ENCODE measurements at regions not wholly inside any gene's neighbourhood (a gene's known extent, or its start where the extent isn't known, plus 50 kb on each side); places are given as distances from the start of the nearest gene placed in this dataset.
A peak's percentile ranks its signal among the peaks of the same experiment; 100 is the strongest.

DNA sequence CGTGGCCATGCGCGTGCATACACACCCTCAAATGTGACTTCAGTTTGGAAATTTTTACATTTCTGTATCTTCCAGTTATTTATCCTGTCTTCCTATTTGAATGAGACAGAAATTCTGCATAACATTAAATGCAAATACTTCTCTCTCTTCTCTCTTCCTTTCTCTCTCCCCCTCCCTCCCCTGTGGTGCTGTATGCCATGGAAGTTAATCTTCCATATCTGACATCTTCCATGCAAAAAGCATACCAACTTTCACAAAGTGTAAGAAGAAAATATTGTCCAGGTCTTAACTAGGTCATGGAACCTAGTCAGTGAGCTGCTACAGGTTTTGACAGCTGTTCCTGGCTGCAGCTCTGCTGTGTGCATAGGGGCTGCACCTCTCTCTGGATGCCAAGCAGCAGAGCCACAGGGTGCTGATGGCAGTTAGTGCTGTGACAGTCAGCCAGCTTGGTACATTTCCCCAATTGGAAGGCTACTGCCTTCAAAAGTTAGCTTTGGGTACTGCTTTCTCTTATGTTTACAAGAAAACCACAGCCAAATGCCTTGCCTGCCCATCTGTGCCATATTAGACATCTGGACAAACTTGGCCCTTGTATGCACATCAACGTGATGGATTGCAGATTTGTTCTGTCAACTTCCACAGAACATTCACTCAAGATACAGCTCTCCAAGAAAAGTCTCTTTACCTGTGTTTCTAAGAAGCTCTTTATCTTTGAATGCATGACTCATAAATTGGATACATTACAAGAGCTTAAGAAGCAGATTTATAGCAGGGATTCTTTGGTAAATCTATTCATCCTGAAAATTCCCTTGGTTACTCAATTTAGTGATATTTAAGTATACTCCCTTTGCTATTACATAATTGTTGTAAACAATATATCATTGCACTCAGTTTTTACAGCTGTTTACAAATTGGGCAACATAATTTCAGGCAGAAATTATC, 623.8 kb downstream of the EPHA5 start:
- BruUV-seq (replicated peaks) = no TSS peak
- Histone ChIP-seq H2AFZ (ENCODE audit: low read length) (no peak overlapping the region), H4K20me1 (ENCODE audit: low read length) (no peaks in the 10 kb centered on the region), H3K4me3 (ENCODE audit: low read length) (no peak overlapping the region), H3K27ac (ENCODE audit: low read length) (no peak overlapping the region), H3K79me2 (ENCODE audit: low read length) (no peaks in the 10 kb centered on the region), H3K27me3 (ENCODE audit: low read length) (no peaks in the 10 kb centered on the region), H3K36me3 (ENCODE audit: low read depth, low read length) (no peaks in the 10 kb centered on the region), H3K9me3 (ENCODE audit: low read length) (no peaks in the 10 kb centered on the region), H3K9ac (ENCODE audit: low read length) (no peak overlapping the region), H3K4me2 (ENCODE audit: low read length) (peak overlapping the region; percentile 4; the same call in 1 of the 2 replicates), H3K4me1 (ENCODE audit: insufficient read depth, low read length) (peaks cover 18% of the 10 kb centered on the region), H3K9me2 (replicated peaks; ENCODE audit: low read length) (no peaks in the 10 kb centered on the region), H3F3A (ENCODE audit: low read length, unreplicated experiment) (no peaks in the 10 kb centered on the region)
- DNase-seq (peak; percentile 91), ATAC-seq (peak; percentile 87)
- POLR2A ChIA-PET (ENCODE audit: unreplicated experiment) = interaction anchor here (0.6 to 0.7 kb wide), 2 partner anchors 183 to 465 kb away, joined by 3 to 4 read pairs; no protein-coding TSS in a partner anchor
- TF ChIP-seq EZH2phosphoT487 (IDR thresholded peaks at IDR 0.05; ENCODE audit: borderline replicate concordance, low read length) (no peak), EZH2 (IDR thresholded peaks at IDR 0.05; ENCODE audit: low read length, unreplicated experiment) (no peak)
- TF ChIP-seq, protein P1, sequence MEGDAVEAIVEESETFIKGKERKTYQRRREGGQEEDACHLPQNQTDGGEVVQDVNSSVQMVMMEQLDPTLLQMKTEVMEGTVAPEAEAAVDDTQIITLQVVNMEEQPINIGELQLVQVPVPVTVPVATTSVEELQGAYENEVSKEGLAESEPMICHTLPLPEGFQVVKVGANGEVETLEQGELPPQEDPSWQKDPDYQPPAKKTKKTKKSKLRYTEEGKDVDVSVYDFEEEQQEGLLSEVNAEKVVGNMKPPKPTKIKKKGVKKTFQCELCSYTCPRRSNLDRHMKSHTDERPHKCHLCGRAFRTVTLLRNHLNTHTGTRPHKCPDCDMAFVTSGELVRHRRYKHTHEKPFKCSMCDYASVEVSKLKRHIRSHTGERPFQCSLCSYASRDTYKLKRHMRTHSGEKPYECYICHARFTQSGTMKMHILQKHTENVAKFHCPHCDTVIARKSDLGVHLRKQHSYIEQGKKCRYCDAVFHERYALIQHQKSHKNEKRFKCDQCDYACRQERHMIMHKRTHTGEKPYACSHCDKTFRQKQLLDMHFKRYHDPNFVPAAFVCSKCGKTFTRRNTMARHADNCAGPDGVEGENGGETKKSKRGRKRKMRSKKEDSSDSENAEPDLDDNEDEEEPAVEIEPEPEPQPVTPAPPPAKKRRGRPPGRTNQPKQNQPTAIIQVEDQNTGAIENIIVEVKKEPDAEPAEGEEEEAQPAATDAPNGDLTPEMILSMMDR (conservative IDR thresholded peaks at IDR 0.05; ENCODE audit: low read depth, low read length) = no peak
- intact Hi-C loops (cut with micrococcal nuclease) = no loop called here
- CTCF ChIA-PET = interaction anchor here (0.5 to 0.6 kb wide), 2 partner anchors 32 to 226 kb away, joined by 3 to 5 read pairs; no protein-coding TSS in a partner anchor

DNA sequence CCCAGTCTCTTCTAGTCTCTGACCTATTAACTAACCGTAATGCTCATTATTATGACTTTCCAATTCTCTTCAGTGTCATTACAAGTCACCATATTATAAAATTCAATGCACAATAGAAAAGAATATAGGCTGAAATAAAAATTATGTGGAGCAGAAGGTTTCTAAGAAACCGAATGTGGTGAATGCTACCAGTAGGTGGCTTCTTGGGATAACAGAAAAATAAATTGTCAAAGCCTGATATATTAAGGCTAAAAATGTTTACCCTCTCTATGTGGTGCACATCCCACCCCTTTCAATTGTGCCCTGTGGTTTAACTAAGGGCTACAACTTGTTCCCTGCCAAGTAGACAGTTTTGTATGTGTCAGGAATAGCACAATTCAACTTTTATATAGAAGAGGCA, 624.6 kb upstream of the TECRL start:
- H3K4me2 ChIP-seq (ENCODE audit: low read length) = no peak overlapping the region
- POLR2A ChIA-PET (ENCODE audit: unreplicated experiment) = no interaction called here

More for the DNA sequence above, 624.6 kb upstream of the TECRL start:
- Histone ChIP-seq H4K20me1 (ENCODE audit: low read length) (no peaks in the 10 kb centered on the region), H3F3A (ENCODE audit: low read length, unreplicated experiment) (no peaks in the 10 kb centered on the region), H3K4me3 (ENCODE audit: low read length) (no peak overlapping the region), H2AFZ (ENCODE audit: low read length) (no peak overlapping the region), H3K9me2 (replicated peaks; ENCODE audit: low read length) (no peaks in the 10 kb centered on the region), H3K36me3 (ENCODE audit: low read depth, low read length) (no peaks in the 10 kb centered on the region), H3K9ac (ENCODE audit: low read length) (no peak overlapping the region), H3K9me3 (ENCODE audit: low read length) (no peaks in the 10 kb centered on the region), H3K27ac (ENCODE audit: low read length) (no peak overlapping the region), H3K4me1 (ENCODE audit: insufficient read depth, low read length) (0 out of 2 replicates have a peak, but pooled peaks cover 3% of the 10 kb centered on the region), H3K27me3 (ENCODE audit: low read length) (no peaks in the 10 kb centered on the region), H3K79me2 (ENCODE audit: low read length) (no peaks in the 10 kb centered on the region)
- TF ChIP-seq, protein P1 (conservative IDR thresholded peaks at IDR 0.05; ENCODE audit: low read depth, low read length) = peak; percentile 82
- TF ChIP-seq EZH2 (IDR thresholded peaks at IDR 0.05; ENCODE audit: low read length, unreplicated experiment) (no peak), EZH2phosphoT487 (IDR thresholded peaks at IDR 0.05; ENCODE audit: borderline replicate concordance, low read length) (no peak)
- ATAC-seq (peak; percentile 51), DNase-seq (peak; percentile 53)
- CTCF ChIA-PET = no interaction called here
- intact Hi-C loops (cut with micrococcal nuclease) = no loop called here
- BruUV-seq (replicated peaks) = no TSS peak
